NCI-H1436 treated with DMSO at 0.1 percent for 48 hours (cell line): ENCODE measurements at regions not wholly inside any gene's neighbourhood (a gene's known extent, or its start where the extent isn't known, plus 50 kb on each side); places are given as distances from the start of the nearest gene placed in this dataset.

Experiments
- DNase-seq: peaks from one replicate; lab custom pipeline; 2025; lab: John Stamatoyannopoulos, UW

DNA sequence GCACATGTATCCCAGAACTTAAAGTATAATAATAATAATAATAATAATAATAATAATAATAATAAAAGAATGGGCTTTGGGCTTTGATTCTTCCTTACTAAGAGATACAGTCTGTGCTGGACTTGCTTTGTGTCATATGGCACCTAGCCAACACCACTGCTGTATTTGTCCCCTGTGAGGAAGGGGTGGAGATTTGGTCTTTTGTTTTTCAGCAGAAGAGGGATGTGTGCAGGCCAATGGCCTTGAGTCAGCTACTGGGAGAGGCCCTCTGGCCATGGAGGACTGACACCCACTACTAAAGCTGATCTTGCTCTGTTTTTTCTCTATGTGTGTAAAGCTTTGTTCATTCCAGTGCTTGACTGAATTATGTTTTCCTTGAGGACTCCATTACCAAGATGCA is 573.0 kb upstream of the PCDH15 start:
- no peak for DNase-seq

DNA sequence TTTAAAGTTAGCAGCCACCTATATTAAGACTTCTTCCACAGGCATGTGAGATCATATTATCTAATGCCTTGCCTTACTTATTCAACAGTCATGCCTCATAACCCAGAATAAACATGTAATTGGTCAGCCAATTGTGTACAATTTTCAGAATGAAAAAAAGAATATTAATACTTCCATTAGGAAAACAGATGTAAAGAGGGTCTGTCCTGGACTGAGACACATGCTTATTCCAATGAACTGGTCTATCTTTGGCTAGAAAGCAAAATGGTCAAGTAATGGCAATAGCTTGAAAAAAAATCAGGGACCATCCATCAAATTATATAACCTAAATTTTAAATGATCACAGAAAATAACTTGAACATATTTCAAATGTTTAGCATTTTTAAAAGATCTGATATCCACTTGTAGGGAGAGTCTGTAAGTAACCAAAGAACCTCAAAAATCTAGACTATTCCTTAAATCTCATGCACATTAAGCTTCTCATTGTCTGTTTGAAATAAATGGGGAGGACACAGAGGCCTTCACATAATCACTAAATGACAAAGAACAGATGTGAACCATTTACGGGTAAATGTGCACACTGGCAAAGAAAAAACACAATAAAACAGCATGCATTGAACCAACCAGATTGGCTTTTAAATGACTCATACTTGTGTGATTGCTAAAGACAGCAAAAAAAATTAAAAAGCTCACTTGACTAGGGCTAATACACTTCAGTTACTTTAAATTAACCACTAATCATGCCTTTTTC is 568.8 kb upstream of the PCDH15 start:
- DNase-seq, result no peak

DNA sequence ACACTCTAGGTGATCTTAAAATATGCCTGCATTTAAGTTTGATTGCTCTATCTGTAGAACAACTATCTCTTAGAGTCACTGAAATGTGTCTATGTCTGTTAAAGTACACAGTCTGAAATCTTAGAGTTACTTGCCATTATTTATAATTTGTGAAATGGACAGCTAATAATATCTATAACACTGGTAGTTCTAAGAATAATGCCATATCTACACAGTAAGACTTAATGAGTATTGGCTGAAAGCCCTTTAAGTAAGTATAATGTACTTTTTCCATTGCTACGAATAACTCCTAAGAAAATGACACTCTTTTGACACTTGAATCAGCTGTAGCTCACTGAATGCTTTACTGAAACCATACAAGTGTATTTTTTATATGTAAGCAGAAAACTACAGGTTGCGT is 567.4 kb upstream of the PCDH15 start:
- no peak for DNase-seq

GRCh38 chr10:55367555-55367954 is 566.5 kb upstream of the PCDH15 start:
- DNase-seq, result no peak

DNA sequence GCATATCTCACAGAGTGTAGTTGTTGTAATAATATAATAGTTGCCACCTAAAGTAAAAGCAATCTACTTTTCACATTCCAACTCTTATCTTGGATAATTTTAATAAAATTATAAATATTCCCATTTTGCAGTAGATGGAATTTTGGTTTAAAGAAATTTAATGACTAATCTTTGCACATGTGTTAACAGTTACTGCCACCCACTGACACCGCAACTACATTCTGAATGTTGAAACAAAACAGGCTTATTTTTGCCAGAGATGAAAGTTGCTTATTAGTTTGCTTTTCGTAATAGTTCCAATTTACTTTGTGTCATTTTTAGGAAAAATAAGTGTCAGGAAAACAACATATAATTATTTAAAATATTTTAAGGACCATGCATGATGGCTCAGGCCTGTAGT is 557.5 kb upstream of the PCDH15 start:
- no peak for DNase-seq

GRCh38 chr10:55353414-55353813 is 552.4 kb upstream of the PCDH15 start:
- DNase-seq, result no peak

DNA sequence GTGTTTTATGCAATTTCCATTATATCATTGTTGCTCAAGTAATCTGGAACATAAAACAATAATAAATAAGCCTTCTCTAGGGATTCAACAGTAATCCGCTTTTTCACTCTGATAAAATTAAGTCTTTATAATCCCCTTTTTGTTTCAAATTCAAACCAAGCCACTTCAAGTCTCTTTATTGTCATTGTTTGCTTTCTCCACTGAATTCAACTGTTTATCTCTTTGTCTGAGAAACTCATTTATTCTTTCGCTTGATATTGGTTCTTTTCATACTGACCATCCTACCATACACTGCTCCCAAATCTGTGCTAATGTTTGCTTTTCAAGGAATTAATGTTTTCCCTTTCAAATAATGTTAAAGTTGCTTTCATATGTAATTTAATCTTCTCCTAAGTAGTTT is 550.4 kb upstream of the PCDH15 start:
- no peak for DNase-seq

- no peak for DNase-seq
Measured at GRCh38 chr10:55348534-55348933, 547.5 kb upstream of the PCDH15 start.

DNA sequence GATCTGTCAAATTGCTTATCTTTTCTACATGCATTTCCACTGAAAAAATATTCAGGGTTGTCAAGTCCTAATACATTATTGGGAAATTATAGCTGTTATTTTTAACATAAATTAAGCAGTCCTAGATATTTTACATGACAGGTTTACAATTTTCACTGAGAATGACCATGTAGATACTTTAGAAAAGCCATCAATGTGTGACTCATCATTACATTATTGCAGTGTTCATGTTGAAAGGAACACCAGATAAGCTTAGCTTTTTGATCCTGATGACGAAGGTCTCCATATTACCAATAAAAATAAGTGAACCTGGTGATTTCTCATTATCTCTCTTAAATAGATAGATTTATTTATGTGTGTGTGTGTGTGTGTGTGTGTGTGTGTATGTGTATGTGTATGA is 529.5 kb upstream of the PCDH15 start:
- no peak for DNase-seq

GRCh38 chr10:55329796-55330195 is 528.8 kb upstream of the PCDH15 start:
- no peak for DNase-seq

DNA sequence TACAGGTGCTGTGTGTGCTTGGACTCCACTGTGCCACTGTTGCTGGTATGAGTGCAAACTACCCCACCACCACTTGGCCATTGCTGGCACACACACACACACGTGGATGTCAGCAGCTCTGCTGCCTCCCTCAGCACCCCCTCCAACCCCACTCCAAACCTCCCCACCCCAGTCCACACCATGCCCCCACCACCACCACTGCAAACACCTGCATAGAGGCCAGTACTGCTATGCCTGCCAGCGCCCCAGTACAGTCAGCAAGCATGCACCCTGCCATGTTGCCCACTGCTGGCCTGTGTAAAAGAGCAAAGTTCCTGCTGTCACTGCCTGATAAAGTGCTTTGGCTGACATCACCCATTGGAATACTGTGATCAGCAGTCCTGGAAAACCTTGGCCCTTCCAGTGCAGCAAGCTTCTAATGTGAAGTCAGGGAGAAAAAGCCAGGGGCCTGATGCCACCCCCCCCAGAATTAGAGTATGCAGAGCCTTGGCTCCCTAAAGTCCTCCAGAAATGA is 519.2 kb upstream of the PCDH15 start:
- no peak for DNase-seq

GRCh38 chr10:55311848-55312635 is 511.0 kb upstream of the PCDH15 start:
- no peak for DNase-seq

- DNase-seq, result no peak
Measured at GRCh38 chr10:55310143-55310542, 509.1 kb upstream of the PCDH15 start.

DNA sequence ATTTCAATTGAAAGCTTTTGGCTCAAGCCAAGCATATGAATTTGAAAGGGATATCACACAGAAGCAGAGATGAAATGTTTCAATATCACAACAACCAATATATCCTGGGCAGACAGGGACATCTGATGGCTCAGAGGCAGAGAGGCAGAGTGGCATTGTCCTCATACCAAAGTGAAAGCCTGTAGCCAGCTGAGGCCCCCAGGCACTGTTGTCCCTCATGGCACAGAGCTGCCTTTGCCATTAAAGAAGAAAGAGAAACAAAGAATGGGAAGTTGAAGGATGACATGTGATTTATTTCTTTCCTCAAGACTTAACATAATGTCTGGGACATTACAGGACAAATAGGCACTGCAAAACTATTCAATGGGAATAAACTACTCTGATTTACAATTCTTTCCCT is 504.3 kb upstream of the PCDH15 start:
- DNase-seq, result no peak

DNA sequence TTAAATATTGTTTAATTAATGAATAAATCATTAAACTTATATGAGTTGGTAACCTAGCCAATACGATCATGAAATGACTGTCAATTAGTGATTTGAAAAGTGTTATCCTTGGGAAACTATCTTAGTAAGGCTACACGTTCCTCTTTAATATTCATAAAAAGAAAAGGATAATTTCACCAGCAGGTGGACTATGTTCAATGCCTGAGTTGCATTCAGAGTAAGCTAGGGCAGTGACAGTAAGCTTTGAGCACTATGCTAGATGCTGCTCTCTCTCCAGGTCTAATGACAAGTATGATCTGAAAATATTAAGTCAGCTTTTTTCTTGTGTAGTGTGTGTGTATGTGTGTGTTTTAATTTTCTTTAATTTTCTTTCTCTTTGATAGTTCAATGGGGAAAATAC is 486.3 kb upstream of the PCDH15 start:
- no peak for DNase-seq

GRCh38 chr10:55283031-55283430 is 482.0 kb upstream of the PCDH15 start:
- DNase-seq, result no peak

DNA sequence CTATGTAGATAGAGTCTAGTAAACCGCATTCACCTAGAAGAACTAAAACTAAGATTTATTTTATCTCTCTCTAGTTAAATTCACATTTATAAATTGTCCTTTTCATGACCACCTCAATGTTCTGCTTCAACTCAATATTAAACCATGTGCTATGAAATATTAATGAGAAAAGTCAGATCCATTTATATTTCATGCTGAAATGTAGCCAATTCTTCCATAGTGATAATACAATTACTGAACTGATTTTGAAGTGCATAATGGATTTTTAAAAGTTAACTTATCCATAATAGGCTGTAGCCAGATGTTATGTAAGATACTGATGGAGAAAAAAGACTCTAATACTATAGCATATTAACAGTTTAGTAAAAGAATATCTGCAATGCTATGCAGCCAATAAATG is 479.7 kb upstream of the PCDH15 start:
- DNase-seq, result no peak

- DNase-seq, result no peak
Measured at GRCh38 chr10:55277549-55277948, 476.5 kb upstream of the PCDH15 start.

GRCh38 chr10:55274367-55274766 is 473.3 kb upstream of the PCDH15 start:
- DNase-seq, result no peak

DNA sequence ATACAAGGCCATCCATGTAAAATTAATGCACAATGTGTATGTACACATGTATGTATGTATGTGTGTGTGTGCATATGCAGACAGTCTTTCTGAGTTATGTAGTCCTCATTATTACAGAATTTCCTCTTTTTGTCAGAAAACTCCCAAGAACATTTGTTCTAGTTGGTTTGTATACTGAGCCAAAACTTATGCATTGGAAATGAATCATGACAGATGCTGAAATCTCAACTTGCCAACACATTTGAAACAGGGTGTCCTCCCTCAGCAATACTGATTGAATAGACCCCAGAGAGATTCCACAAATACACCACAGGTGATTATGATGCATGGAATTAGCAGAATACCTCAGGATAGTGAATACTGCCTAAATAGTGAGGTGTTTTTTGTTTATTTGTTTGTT is 472.9 kb upstream of the PCDH15 start:
- DNase-seq, result no peak

DNA sequence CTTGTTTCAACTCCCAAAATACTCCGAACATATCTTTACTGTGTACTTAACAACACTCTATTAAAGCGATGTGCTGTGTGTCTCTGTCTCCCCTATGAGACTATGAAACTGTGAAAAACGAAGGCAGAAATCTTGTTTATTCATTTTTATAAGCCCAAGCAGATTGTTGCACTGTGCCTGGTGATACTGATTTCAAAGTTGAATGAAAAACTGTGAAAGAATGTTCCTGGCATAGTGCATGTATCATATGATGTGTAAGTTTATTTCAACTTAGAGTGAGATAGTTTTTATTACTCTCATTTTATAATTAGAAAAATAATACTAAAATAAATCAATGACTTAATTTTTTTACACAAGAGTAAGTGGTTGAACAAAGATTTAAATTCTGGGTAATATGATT is 471.9 kb upstream of the PCDH15 start:
- no peak for DNase-seq

DNA sequence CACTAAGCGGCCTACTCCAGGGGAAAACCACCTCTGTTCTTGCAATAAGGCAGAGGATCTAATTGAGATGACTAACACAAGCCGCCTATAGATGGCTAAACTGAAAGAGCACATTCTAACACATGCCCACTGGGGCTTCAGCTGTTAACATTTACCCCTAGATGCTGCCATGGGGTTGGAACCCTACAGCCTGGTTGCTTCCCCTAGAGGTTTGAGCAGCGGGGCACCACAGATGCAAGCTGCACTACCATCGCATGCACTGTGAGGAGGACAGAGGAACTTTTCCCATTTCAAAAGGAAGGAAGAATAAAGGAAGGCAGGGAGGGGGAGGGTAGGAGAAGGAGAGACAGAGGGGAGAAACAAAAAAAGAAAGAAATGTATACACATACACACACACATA is 465.8 kb upstream of the PCDH15 start:
- DNase-seq, result no peak

- no peak for DNase-seq
Measured at GRCh38 chr10:55263327-55263726, 462.3 kb upstream of the PCDH15 start.

DNA sequence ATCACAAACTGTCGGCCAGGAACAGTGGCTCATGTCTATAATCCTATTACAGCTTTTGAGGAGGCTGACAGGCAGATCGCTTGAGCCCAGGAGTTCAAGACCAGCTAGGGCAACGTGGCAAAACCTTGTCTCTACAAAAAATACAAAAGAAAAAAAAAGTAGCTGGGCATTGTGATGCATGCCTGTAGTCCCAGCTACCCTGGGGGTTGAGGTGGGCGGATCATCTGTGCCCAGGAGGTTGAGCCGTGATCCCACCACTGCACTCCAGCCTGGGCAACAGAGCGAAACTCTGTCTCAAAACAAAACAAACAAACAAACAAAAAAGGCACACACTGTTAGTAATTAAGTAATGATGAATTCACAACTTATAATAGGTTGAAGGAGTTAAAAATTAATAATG is 441.5 kb upstream of the PCDH15 start:
- DNase-seq, result no peak
